ENCODE measurements at regions not wholly inside any gene's neighbourhood (a gene's known extent, or its start where the extent isn't known, plus 50 kb on each side); places are given as distances from the start of the nearest gene placed in this dataset.

DNA sequence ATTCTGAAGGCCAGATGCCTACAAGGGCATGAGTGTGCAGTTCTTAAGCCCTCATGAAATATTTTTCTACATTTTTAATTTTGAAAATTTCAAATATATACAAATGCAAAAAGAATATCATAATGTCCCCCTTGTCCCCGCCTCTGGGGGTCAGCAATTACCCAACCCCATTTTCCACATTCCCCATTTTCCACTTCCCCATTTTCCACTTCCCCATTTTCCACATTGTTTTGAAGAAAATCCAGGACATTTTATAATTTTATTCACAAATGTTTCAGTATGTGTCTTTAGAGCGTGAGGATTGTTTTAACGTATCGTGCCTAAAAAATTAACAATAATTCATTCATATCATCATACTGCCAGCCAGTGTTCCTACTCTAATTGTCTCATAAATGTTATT, 403.6 kb upstream of the RAB6C start:
- no peak for ATAC-seq
- Histone ChIP-seq H3K4me1 (no peaks in the 10 kb centered on the region), H3K27me3 (no peaks in the 10 kb centered on the region), H3K27ac (no peak overlapping the region), H3K36me3 (no peaks in the 10 kb centered on the region), H3K9me3 (no peaks in the 10 kb centered on the region), H3K4me3 (no peak overlapping the region)
- 69% methylated on average over 4 of the region's 4 CpGs for WGBS (ENCODE audit: insufficient coverage, low coverage, low lambda C conversion rate, missing lambda C conversion rate)
- no peak for DNase-seq
- TF ChIP-seq, protein P1, sequence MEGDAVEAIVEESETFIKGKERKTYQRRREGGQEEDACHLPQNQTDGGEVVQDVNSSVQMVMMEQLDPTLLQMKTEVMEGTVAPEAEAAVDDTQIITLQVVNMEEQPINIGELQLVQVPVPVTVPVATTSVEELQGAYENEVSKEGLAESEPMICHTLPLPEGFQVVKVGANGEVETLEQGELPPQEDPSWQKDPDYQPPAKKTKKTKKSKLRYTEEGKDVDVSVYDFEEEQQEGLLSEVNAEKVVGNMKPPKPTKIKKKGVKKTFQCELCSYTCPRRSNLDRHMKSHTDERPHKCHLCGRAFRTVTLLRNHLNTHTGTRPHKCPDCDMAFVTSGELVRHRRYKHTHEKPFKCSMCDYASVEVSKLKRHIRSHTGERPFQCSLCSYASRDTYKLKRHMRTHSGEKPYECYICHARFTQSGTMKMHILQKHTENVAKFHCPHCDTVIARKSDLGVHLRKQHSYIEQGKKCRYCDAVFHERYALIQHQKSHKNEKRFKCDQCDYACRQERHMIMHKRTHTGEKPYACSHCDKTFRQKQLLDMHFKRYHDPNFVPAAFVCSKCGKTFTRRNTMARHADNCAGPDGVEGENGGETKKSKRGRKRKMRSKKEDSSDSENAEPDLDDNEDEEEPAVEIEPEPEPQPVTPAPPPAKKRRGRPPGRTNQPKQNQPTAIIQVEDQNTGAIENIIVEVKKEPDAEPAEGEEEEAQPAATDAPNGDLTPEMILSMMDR (IDR thresholded peaks at IDR 0.05): no peak
- no peak for TF ChIP-seq POLR2A (IDR thresholded peaks at IDR 0.05)
- intact Hi-C loops (cut with DNase I): no loop called here

DNA sequence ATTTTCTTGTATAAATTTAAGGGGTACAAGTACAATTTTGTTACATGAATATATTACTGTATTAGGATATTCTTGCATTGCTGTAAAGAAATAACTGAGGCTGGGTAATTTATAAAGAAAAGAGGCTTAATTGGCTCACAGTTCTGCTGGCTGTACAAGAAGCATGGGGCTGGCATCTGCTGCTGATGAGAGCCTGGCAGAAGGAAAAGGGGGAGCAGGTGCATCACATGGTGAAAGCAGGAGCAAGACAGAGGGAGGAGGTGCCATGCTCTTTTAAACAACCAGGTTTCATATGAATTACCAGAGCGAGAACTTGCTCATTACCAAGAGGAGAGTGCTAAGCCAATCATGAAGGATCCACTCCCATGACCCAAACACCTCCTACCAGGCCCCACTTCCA, 399.5 kb upstream of the RAB6C start:
- no peak overlapping the region for H3K27ac ChIP-seq
- no peak for TF ChIP-seq POLR2A (IDR thresholded peaks at IDR 0.05)
- TF ChIP-seq, protein P1 (IDR thresholded peaks at IDR 0.05): no peak
- H3K36me3 ChIP-seq: no peaks in the 10 kb centered on the region
- no peaks in the 10 kb centered on the region for H3K4me1 ChIP-seq
- intact Hi-C loops (cut with DNase I): no loop called here
- H3K27me3 ChIP-seq: no peaks in the 10 kb centered on the region
- H3K4me3 ChIP-seq: no peak overlapping the region
- DNase-seq (no peak), ATAC-seq (no peak)
- H3K9me3 ChIP-seq: no peaks in the 10 kb centered on the region
- whole genome bisulfite sequencing (ENCODE audit: insufficient coverage, low coverage, low lambda C conversion rate, missing lambda C conversion rate): 67% methylated on average over 1 of the region's 1 CpG

DNA sequence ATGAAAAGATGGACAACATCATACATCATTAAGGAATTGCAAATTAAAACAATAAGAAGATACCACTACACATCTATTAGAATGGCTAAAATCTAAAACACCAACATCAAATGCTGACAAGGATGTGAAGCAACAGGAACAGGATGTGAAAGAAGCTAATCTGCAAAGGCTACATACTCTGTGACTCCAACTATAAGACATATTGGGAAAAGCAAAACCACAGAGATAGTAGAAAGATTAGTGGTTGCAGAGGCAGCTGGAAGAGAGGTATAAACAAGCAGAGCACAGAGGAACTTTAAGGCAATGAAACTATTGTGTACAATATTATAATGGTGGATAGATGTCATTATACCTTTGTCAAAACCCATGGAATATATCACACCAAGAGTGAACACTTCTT, 393.7 kb upstream of the RAB6C start:
- ATAC-seq: no peak

DNA sequence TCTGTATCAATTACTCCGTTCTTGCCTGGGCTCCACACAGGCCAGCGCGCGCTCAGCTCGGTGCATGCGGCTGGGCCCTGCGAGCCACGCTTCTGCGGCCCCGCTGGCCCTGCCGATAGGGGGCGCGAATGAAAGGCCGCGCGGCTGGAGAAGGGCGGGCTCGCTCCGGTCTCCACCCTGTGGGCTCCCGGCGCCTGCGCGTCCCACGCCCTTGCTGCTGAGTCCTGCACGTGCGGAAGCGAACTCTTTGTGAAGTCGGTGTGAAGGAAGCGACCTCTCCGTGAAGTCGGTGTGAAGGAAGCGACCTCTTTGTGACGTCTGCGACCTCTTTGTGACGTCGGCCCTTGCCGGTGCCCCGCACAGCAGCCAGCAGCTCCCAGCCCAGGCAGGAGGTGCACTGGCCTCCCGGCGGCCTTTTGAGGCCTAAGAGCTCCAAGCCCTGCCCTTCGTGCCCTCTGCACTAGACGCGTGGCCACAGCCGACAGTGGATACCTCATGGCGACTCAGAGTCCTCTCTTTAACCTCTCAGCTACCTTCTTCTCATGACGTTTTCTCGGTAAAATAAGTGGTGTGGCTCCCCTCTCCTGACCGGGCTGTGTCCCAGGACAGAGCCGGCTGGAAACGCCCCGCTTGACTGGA, 391.9 kb upstream of the RAB6C start:
- TF ChIP-seq, protein P1 (IDR thresholded peaks at IDR 0.05): no peak
- TF ChIP-seq POLR2A (IDR thresholded peaks at IDR 0.05): no peak
- Histone ChIP-seq H3K4me3 (no peak overlapping the region), H3K36me3 (no peaks in the 10 kb centered on the region), H3K27ac (no peak overlapping the region), H3K9me3 (no peaks in the 10 kb centered on the region), H3K27me3 (no peaks in the 10 kb centered on the region), H3K4me1 (no peaks in the 10 kb centered on the region)
- DNase-seq: no peak
- intact Hi-C loops (cut with DNase I): no loop called here
- 55% methylated on average over 21 of the region's 51 CpGs for WGBS (ENCODE audit: insufficient coverage, low coverage, low lambda C conversion rate, missing lambda C conversion rate)
- ATAC-seq: no peak

More for the DNA sequence above, 393.7 kb upstream of the RAB6C start:
- Histone ChIP-seq H3K36me3 (no peaks in the 10 kb centered on the region), H3K9me3 (no peaks in the 10 kb centered on the region), H3K4me3 (no peak overlapping the region), H3K27ac (no peak overlapping the region), H3K4me1 (no peaks in the 10 kb centered on the region), H3K27me3 (no peaks in the 10 kb centered on the region)
- no peak for DNase-seq
- intact Hi-C loops (cut with DNase I): no loop called here
- TF ChIP-seq POLR2A (IDR thresholded peaks at IDR 0.05): no peak
- TF ChIP-seq, protein P1 (IDR thresholded peaks at IDR 0.05): no peak

DNA sequence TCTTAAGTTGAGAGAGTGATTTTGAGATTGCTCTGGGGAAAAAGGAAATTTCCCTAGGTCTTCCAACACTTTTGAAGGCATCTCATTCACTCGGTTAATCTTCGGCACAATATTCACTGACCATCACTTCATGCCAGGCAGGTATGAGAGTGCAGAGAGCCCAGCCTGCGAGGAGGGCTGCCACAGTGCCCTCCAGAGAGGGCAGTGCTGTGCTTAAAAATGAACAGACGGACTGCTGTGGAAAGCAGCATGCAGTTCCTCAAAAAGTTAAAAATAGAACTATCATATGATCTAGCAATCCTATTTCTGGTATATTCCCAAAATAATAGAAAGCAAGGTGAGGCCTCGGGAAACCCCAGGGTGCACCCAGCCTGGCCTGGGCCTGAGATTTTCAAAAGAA, 374.9 kb upstream of the RAB6C start:
- Histone ChIP-seq H3K4me1 (no peaks in the 10 kb centered on the region), H3K4me3 (no peak overlapping the region), H3K9me3 (no peaks in the 10 kb centered on the region), H3K27ac (no peak overlapping the region), H3K27me3 (no peaks in the 10 kb centered on the region), H3K36me3 (no peaks in the 10 kb centered on the region)
- intact Hi-C loops (cut with DNase I): no loop called here
- no peak for TF ChIP-seq POLR2A (IDR thresholded peaks at IDR 0.05)
- TF ChIP-seq, protein P1 (IDR thresholded peaks at IDR 0.05): no peak
- DNase-seq (no peak), ATAC-seq (no peak)
- 26% methylated on average over 5 of the region's 5 CpGs for WGBS (ENCODE audit: insufficient coverage, low coverage, low lambda C conversion rate, missing lambda C conversion rate)

All from right lobe of liver (tissue), 6 donors.